HG02642 (cell line): ENCODE measurements at regions not wholly inside any gene's neighbourhood (a gene's known extent, or its start where the extent isn't known, plus 50 kb on each side); places are given as distances from the start of the nearest gene placed in this dataset.
"Not testable (repeated sequence)": the region's sequence is repeated elsewhere in the genome, so short reads cannot be mapped to it uniquely, and the experiment has no call there.

Experiments used
- ATAC-seq: cut with Tn5 transposase; IDR thresholded peaks from one replicate; pipeline ENCODE4 v1.9.1; 2021; ENCODE audit warnings: mild to moderate bottlenecking; ENCODE audit not compliant: unreplicated experiment, poor library complexity

DNA sequence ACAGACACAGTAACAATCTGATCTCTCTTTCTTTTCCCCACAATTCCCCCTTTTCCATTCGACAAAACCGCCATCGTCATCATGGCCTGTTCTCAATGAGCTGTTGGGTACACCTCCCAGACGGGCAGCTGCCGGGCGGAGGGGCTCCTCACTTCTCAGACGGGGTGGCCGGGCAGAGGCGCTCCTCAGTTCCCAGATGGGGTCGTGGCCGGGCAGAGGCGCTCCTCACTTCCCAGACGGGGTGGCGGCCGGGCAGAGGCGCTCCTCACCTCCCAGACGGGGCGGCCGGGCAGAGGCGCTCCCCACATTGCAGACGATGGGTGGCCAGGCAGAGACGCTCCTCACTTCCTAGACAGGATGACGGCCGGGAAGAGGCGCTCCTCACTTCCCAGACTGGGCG lies 415.5 kb downstream of the RSL24D1 start:
- ATAC-seq = not testable (repeated sequence)

DNA sequence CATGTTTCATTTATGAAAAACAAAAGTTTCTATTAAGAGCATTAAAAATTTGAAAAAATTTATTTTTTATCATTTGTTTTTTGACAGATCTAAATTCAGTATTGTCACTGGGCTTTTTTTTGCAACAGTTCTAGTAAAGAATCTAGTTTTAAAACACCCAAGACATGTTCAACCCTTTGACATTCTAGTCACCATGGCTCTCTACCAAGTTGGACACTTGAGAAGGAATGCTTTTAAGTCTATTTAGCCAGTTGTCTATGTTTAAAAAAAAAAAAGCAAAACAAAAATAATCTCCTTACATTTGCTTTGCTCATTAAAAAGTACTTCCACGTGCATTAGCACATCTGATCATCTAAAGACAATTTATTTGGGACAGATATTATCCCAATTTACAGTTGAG lies 417.5 kb downstream of the RSL24D1 start:
- no peak for ATAC-seq

DNA sequence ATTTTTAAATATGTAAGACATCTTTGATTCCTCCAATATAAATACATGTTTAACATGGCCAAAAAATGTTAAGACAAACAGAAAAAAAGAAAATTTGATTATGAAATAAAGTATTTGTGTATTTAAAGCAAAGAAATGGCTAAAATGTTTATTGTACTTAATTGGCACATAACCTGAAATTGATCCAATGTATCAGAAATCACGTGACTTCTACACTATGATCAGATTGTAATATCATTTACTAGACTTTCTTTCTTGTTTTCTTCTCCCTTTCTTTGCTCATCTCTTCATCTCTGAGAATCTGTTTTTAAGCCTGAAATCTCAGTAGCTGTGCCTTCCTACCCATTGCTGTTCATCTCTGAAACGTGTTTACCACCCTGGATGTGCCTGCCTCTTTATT lies 420.3 kb downstream of the RSL24D1 start:
- no peak for ATAC-seq

DNA sequence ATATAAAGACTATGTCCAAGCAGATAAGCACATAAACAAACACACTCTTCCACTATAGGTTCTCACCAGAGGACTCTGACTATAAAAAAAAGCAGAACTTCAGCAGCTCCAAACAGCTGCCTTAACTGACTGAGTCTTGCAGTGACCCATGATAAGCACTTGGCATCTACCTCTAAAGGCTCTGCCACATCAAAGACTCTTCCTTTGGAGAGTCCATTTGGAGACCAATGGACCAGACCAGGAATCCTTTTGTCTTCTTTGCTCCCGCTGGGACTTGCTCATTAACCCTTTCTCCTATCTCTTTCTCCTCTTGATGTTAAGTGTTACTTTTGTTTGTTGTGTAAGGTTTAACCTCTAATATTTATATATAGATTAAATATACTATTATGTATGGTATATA lies 424.1 kb downstream of the RSL24D1 start:
- no peak for ATAC-seq

DNA sequence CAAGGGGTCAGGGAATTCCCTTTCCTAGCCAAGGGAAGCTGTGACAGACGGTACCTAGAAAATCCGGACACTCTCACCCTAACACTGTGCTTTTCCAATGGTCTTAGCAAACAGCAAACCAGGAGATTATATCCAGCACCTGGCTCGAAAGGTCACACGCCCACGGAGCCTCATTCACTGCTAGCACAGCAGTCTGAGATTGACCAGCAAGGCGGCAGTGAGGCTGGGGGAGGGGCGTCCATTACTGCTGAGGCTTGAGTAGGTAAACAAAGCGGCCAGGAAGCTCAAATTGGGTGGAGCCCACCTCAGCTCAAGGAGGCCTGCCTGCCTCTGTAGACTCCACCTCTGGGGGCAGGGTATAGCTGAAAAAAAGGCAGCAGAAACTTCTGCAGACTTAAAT lies 447.3 kb downstream of the RSL24D1 start:
- not testable (repeated sequence) for ATAC-seq

DNA sequence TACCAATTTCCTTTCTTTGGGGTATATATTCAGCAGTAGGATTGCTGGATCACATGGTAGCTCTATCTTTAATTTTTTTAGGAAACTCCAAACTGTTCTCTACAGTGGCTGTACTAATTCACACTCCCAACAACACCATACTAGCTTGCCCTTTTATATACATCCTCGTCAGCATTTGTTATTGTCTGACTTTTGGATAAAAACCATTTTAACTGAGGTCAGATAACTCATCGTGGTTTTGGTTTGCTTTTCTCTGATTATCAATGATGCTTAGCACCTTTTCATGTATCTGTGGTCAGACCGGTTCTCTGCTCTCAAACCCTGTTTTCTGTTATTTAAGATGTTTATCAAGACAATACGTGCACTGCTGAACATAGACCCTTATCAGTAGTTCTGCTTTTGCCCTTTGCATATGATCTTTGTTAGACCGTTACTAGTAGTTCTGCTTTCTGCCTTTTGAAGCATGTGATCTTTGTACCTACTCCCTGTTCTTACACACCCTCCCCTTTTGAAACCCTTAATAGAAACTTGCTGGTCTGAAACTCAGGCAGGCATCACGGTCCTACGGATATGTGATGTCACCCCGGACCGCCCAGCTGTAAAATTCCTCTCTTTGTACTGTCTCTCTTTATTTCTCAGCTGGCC lies 474.3 kb downstream of the RSL24D1 start:
- ATAC-seq = no peak

DNA sequence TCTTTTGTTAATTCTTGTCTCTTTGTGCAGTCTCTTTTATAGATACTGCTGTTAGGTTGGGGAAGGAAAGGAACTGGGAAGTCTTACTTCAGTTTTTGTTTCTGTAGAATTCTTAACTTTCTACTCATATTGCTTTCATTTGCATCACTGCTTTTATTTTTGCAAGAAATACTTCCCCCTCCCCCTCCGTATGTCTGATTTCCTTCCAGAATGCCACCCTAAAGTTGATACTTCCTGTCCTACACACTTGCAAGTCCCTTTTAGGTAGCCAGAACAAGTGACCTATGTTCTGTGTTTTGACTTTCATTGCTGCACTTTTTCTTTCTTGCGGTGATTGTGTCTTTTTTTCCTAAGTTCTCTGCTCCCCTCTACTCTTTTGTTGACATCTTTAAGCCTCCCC lies 477.4 kb downstream of the RSL24D1 start:
- ATAC-seq = no peak

DNA sequence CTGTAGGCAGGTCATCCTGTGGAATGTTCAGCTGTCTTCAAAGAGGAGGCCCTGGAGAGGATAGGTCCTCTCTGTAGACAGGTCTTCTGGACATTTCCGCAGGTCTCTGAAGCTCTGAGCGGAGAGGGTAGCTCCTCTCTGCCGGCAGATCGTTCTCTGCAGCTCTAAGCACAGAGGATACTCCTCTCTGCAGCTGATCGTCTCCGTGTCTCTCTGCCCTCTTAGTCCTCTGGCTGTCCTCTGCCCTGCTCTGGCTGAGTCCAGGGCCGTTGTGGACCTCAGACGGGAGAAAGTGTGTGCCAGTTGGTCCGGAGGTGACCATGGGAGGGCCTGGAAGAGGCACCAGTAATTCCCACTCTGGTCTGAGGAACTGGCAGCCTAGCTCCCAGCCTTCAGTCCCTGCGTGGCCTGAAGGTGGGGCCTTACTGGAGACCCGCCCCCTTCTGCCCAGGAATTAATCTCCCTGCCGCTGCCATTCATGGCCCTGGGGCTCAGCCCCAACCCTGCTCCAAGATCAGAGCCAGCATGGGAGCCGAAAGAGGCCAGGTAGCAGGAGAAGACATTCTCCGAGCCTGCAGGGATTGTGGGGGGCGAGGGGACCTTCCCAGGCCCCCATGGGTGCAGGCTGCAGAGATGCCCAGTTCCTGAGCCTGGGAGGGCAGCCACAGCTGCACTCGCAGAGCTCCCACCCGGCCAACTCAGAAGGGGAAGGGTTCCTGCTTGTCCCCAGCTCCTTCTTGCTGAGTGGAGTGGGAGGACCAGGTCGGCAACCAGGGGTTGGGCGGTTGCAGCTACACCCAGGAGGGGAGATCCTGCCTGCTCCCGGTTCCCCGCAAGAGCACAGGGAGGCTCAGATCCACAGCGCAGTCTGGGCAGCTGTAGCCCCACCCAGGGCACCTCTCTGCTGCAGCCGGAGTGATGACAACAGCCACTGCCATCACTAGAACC lies 488.7 kb downstream of the RSL24D1 start:
- no peak for ATAC-seq

DNA sequence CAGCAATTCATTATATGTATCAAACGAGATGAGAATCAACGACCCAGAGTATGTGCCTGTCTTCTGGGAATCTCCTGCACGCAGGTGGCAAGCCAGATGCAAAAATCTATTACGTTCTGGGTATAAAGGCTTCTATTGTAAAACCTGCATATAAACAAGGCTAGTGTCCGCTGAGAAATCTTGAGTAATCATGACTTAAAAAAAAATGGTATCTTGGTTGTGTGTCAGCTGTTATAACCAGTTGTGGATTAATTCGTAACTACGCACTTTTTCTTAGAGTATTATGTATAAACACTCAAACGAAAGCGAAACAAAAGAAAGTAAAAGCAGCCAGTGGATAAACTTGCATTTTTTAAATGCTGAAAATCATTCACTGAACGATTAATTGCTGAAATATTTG lies 509.1 kb downstream of the RSL24D1 start:
- ATAC-seq = no peak
